NB4 (cell line): ENCODE measurements at regions not wholly inside any gene's neighbourhood (a gene's known extent, or its start where the extent isn't known, plus 50 kb on each side); places are given as distances from the start of the nearest gene placed in this dataset.

Experiments used
- MYC ChIP-seq: IDR thresholded peaks from 2 replicates; pipeline ENCODE4 v1.6.1; 2011; ENCODE audit warnings: low read depth, low read length
- POLR2A ChIP-seq: IDR thresholded peaks from 2 replicates; pipeline ENCODE4 v1.6.1; 2011; ENCODE audit warnings: mild to moderate bottlenecking; ENCODE audit not compliant: insufficient read length; ENCODE audit errors: extremely low read depth
- TF ChIP-seq, protein P1 (sequence below): IDR thresholded peaks from one replicate; pipeline ENCODE4 v1.5.1; 2012; ENCODE audit warnings: low read depth, low read length
- TF ChIP-seq, protein P2 (sequence below): IDR thresholded peaks from 2 replicates; pipeline ENCODE4 v1.6.1; 2011; ENCODE audit warnings: low read depth, low read length

DNA sequence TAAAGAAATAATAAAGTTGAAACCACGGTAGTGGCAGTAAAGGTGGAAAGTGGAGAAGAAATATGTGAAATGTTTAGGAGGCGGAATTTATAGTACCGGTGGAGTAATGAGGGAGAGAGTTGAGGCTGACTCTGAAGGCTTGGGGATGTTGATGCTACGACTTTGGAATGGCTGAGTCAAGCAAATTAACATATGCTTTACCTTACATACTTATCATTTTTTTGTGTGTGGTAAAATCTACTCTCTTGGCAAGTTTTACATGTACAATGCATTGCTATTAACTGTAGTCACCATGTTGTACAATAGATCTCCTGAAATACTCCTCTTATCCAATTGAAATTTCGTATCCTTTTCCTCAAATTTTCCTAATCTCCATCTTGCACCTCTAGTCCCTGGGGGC is 179.0 kb downstream of the TAF11L14 start:
- TF ChIP-seq, protein P1, sequence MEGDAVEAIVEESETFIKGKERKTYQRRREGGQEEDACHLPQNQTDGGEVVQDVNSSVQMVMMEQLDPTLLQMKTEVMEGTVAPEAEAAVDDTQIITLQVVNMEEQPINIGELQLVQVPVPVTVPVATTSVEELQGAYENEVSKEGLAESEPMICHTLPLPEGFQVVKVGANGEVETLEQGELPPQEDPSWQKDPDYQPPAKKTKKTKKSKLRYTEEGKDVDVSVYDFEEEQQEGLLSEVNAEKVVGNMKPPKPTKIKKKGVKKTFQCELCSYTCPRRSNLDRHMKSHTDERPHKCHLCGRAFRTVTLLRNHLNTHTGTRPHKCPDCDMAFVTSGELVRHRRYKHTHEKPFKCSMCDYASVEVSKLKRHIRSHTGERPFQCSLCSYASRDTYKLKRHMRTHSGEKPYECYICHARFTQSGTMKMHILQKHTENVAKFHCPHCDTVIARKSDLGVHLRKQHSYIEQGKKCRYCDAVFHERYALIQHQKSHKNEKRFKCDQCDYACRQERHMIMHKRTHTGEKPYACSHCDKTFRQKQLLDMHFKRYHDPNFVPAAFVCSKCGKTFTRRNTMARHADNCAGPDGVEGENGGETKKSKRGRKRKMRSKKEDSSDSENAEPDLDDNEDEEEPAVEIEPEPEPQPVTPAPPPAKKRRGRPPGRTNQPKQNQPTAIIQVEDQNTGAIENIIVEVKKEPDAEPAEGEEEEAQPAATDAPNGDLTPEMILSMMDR = no peak
- TF ChIP-seq POLR2A (no peak), MYC (no peak)
- TF ChIP-seq, protein P2, sequence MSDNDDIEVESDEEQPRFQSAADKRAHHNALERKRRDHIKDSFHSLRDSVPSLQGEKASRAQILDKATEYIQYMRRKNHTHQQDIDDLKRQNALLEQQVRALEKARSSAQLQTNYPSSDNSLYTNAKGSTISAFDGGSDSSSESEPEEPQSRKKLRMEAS = no peak
